Stomach (tissue), 8 donors: ENCODE measurements at regions not wholly inside any gene's neighbourhood (a gene's known extent, or its start where the extent isn't known, plus 50 kb on each side); places are given as distances from the start of the nearest gene placed in this dataset.

ENCODE experiments used
- DNase-seq, 2 donors: peaks; one replicate each; pipeline versions ENCODE4 v3.0.0 to v3.0.0-alpha.2; 2013 to 2019
- H3K27ac ChIP-seq, 5 donors: fragments of 200-600 bp in 4 of 5; sonication (generic) in 4 of 5; one replicate each; pipeline ENCODE4 v1.5.1; 2013 to 2019; ENCODE audit warnings: mild to moderate bottlenecking in 1 of 5, moderate library complexity in 1 of 5
- H3K27me3 ChIP-seq, 3 donors: fragments of 200-600 bp; sonication (generic); one replicate each; pipeline ENCODE4 v1.5.1; 2017 to 2019; ENCODE audit warnings: mixed run types in 1 of 3
- H3K36me3 ChIP-seq, 4 donors: fragments of 200-600 bp; sonication (generic); 1 replicate in 3 of 4; 2 replicates in 1 of 4; pipeline ENCODE4 v1.5.1; 2016 to 2019
- H3K4me1 ChIP-seq, 4 donors: fragments of 200-600 bp; sonication (generic); one replicate each; pipeline ENCODE4 v1.5.1; 2016 to 2019
- H3K4me3 ChIP-seq, 4 donors: fragments of 200-600 bp; sonication (generic) in 3 of 4; one replicate each; pipeline ENCODE4 v1.5.1; 2016 to 2019; ENCODE audit warnings: mild to moderate bottlenecking in 1 of 4
- H3K9me3 ChIP-seq, 4 donors: fragments of 200-600 bp; sonication (generic); one replicate each; pipeline ENCODE4 v1.5.1; 2016 to 2019
- CTCF ChIP-seq, 7 experiments: fragments of 450-650 bp in 4 of 7; fragments of 200-600 bp in 3 of 7; sonication (generic) in 3 of 7; IDR thresholded peaks; one replicate each; pipeline ENCODE4 v1.5.1; 2016 to 2019; ENCODE audit warnings: antibody characterized with exemption in 7 of 7, control low read depth in 2 of 7, mild to moderate bottlenecking in 1 of 7
- EP300 ChIP-seq: sonication (generic); formaldehyde crosslinking; IDR thresholded peaks from one replicate; pipeline ENCODE4 v1.6.1; 2017; ENCODE audit warnings: antibody characterized with exemption
- POLR2A ChIP-seq, 4 donors: fragments of 450-650 bp; IDR thresholded peaks; one replicate each; pipeline ENCODE4 v1.6.1; 2016; ENCODE audit warnings: antibody characterized with exemption in 4 of 4, control low read depth in 2 of 4, mild to moderate bottlenecking in 1 of 4, moderate library complexity in 1 of 4
- POLR2AphosphoS5 ChIP-seq, 3 donors: sonication (generic); formaldehyde crosslinking; IDR thresholded peaks; one replicate each; pipeline ENCODE4 v1.6.1; 2016; ENCODE audit warnings: antibody characterized with exemption in 3 of 3
- WGBS, 5 donors: extraction: QIAGEN DNeasy Blood & Tissue Kit in 3 of 5; methylation state at CpG; one replicate each; pipeline versions ENCODE4 v1.1.5 to v1.1.7; 2013 to 2018; 5-methylcytosine and 5-hydroxymethylcytosine counted together
- intact Hi-C: fragments of 100-400 bp; cut with DNase I; formaldehyde crosslinking; loops from one replicate; pipeline ENCODE4 v1.15.1; 2023; ENCODE audit warnings: low total_unique reads
- donor health status: healthy with polysubstance abuse.
- donor health status: Bipolar disorder and iron deficiency.
- donor health status: healthy.

- WGBS, 5 donors = 44 to 49% (median 44%) methylated on average over 9 of the region's 9 CpGs
- peak; percentile 68 to 90 for DNase-seq
- Histone ChIP-seq H3K9me3 (no peaks in the 10 kb centered on the region), H3K27me3 (no peaks in the 10 kb centered on the region), H3K36me3 (no peaks in the 10 kb centered on the region), H3K27ac (peak overlapping the region in 2 of 5 donors; percentile 37 to 51), H3K4me3 (no peak overlapping the region), H3K4me1 (peaks cover 0 to 10% (median 6%) of the 10 kb centered on the region in 4 donors)
- intact Hi-C loops = loop anchor here (10.0 kb wide), 1 partner anchor 112 kb away; no protein-coding TSS in a partner anchor
- TF ChIP-seq POLR2AphosphoS5 (IDR thresholded peaks at IDR 0.05) (no peak), CTCF (IDR thresholded peaks at IDR 0.05) (peak in 5 of 7 experiments; percentile 19 to 64 (median 46)), POLR2A (IDR thresholded peaks at IDR 0.05) (no peak), EP300 (no peak)
These were observed 126.7 kb downstream of the UNC5CL start for GRCh38 chr6:40912158-40912946.

DNA sequence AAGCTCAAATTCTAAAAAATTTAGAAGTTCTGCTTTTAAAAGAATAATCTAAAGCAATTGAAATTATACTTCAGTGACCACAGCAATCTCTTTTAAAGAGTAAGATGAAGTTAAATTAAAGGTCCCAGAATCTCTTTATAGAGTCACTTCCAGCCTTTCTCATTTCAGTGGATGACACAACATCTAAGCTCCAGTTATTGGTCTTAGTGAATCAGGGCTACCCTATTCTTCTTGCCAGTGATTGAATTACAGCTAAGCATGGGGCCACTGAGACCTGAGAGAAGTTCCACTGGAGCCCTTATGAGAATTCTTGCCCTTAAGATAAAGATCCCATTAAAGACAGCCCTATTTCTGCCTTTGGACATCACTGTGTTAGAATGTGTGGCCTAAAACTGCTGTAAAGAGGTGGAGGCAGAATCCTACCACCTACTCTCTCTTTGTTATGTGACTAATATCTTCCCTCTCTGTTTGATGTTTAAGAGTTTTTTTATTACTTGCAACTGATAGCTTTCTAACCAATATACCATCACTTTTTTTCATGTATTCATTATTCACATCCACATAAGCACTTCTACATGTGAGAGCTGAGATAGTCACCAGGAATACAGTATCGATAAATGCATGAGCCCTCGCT lies 128.6 kb downstream of the UNC5CL start:
- Histone ChIP-seq H3K27me3 (no peaks in the 10 kb centered on the region), H3K27ac (no peak overlapping the region), H3K36me3 (no peaks in the 10 kb centered on the region), H3K9me3 (no peaks in the 10 kb centered on the region), H3K4me3 (no peak overlapping the region), H3K4me1 (peaks cover 0 to 15% (median 8%) of the 10 kb centered on the region in 4 donors)
- TF ChIP-seq CTCF (IDR thresholded peaks at IDR 0.05) = no peak
- TF ChIP-seq POLR2AphosphoS5 (IDR thresholded peaks at IDR 0.05) = no peak
- TF ChIP-seq EP300 = no peak
- DNase-seq = no peak
- WGBS, 5 donors = 93 to 95% (median 94%) methylated on average over 2 of the region's 2 CpGs
- intact Hi-C loops = loop anchor here (10.0 kb wide), 1 partner anchor 114 kb away; no protein-coding TSS in a partner anchor

GRCh38 chr6:40909811-40910210 lies 129.2 kb downstream of the UNC5CL start:
- WGBS, 5 donors = 65 to 93% (median 79%) methylated on average over 1 of the region's 1 CpG
- no peak for TF ChIP-seq EP300
- no peak for TF ChIP-seq CTCF (IDR thresholded peaks at IDR 0.05)
- TF ChIP-seq POLR2AphosphoS5 (IDR thresholded peaks at IDR 0.05) = no peak
- TF ChIP-seq POLR2A (IDR thresholded peaks at IDR 0.05) = no peak
- H3K27me3 ChIP-seq = no peaks in the 10 kb centered on the region
- intact Hi-C loops = loop anchor here (10.0 kb wide), 1 partner anchor 115 kb away; no protein-coding TSS in a partner anchor
- peaks cover 0 to 15% (median 8%) of the 10 kb centered on the region in 4 donors for H3K4me1 ChIP-seq
- H3K36me3 ChIP-seq = no peaks in the 10 kb centered on the region
- no peak for DNase-seq
- H3K4me3 ChIP-seq = no peak overlapping the region
- no peaks in the 10 kb centered on the region for H3K9me3 ChIP-seq
- no peak overlapping the region for H3K27ac ChIP-seq

DNA sequence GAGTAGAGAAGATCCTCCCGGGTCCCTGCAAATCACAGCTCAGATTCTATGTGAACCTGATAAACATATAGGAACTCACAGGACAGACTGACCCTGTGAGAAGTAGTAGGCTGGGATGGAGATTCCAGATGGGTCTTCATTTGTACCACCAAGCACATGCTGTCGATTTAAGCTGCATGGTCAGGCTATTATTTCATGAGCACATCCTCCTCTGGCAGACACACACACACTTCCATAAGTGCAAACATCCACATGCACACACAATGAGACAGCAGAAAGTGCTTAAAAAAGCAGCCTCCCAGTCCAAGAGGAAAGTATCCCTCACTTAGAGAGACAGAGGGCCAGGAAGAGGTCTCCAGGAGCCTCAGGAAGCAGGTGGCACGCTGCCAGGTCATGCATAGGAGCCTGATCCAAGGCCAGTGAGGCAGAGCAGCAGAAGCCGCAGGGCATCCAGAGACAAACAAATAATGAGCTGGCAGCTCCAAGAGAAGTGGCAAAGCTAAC lies 131.8 kb downstream of the UNC5CL start:
- intact Hi-C loops = no loop called here
- no peaks in the 10 kb centered on the region for H3K9me3 ChIP-seq
- peak overlapping the region in 1 of 5 donors; percentile 45 for H3K27ac ChIP-seq
- H3K4me3 ChIP-seq = no peak overlapping the region
- TF ChIP-seq POLR2A (IDR thresholded peaks at IDR 0.05) (no peak), CTCF (IDR thresholded peaks at IDR 0.05) (no peak), POLR2AphosphoS5 (IDR thresholded peaks at IDR 0.05) (no peak), EP300 (no peak)
- DNase-seq = peak; percentile 51 to 60
- H3K27me3 ChIP-seq = no peaks in the 10 kb centered on the region
- WGBS, 5 donors = 38 to 58% (median 39%) methylated on average over 4 of the region's 4 CpGs
- peaks cover 0 to 13% (median 7%) of the 10 kb centered on the region in 4 donors for H3K4me1 ChIP-seq
- no peaks in the 10 kb centered on the region for H3K36me3 ChIP-seq
